ENCODE measurements at regions not wholly inside any gene's neighbourhood (a gene's known extent, or its start where the extent isn't known, plus 50 kb on each side); places are given as distances from the start of the nearest gene placed in this dataset.

DNA sequence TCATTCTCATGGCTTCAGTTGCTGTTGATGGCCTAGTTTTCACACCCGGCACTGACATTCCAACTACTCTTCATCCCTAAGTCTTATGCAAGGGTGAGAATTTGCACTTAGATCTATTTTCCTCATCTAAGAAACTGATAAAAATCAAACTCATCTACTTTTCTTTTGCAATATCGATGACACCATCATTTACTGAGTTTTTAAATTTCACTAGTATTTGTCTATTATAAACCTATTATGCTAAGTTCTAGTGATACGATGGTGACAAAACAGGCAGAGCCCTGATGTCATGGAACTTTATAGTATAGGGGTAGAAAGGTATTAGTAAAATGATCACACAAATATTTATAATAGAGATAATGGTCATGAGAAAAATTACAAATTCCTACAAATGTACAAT is 167.9 kb upstream of the CITED2 start:
- intact Hi-C loops (cut with micrococcal nuclease), result no loop called here

DNA sequence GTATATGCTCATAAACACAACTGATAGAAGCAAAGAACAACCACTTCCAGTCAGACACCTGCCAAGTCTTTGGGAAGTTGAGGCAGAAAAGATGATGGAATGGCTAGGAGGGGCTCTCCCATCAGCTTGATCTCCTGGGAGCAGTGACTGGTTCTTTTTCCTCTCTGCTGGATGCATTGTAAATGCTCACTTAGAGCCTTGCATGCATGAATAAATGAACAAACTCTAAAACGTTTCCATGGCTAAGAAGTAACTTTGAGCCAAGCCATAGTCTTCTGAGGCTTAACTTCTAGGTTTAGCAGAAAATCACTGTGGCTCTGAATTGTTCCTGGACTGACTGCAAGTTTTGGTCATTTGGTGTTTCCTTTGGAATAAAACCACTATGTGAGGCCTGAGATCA is 166.4 kb upstream of the CITED2 start:
- intact Hi-C loops (cut with micrococcal nuclease), result loop anchor here (1.0 kb wide), 1 partner anchor 166 kb away; no protein-coding TSS in a partner anchor

DNA sequence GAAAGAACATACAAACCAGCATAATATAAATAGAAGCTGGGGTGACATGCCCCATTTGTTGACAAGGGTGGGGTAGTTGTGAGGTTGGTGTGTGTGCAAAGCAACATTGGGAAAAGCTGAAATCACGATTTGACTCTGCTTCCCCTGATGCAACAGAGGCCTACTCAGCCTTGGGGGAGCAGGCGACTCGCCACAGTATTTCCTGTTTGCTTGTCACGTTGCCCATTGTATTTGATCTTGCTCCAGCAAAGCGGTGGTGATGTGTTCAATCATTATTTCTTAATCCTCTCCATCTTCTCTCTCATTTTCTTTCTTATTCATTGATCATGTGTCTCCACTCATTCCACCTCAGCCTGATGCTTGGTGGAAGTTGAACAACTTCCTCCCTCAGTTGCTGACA is 165.8 kb upstream of the CITED2 start:
- intact Hi-C loops (cut with micrococcal nuclease), result loop anchor here (1.0 kb wide), 1 partner anchor 165 kb away; no protein-coding TSS in a partner anchor

DNA sequence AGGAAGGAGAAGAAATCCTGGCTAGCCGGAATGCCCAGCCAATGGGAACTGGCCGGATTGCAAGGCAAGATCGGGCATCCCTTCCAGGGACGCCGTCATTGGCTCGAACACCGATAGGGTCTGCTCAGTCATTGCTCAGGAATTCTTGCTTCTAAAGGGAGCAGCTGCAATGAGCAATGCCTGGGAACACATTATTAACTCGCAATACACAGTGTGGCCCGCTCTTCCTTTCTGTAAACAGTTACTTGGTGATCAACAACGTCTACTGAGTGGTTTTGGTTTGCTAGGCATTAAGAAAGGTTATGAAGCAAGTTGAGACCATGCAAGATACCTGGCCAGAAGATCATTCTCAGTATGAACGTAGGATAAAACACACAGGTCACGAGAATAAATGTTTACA is 165.4 kb upstream of the CITED2 start:
- intact Hi-C loops (cut with micrococcal nuclease), result loop anchor here (1.0 to 10.0 kb wide), 2 partner anchors 95 to 165 kb away; no protein-coding TSS in a partner anchor

DNA sequence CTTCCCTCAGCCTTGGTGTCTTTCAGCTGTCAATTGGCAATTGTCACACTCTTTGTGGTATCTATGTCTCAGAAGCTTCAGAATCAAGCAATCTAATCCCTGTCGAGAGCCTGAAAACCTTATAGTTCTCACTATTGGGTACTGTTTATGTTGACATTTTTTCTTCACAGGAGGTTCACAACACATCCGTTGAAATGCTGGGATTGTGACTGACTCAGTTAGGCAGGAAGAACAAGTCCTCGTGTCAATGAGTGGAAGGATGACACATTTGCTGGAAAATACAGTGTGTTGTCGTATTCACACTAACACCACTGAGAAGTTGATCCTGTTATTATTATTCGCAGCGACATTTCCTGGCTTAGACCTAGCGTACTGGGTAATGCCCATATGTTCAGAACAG is 163.9 kb upstream of the CITED2 start:
- intact Hi-C loops (cut with micrococcal nuclease), result loop anchor here (10.0 kb wide), 1 partner anchor 94 kb away; no protein-coding TSS in a partner anchor

DNA sequence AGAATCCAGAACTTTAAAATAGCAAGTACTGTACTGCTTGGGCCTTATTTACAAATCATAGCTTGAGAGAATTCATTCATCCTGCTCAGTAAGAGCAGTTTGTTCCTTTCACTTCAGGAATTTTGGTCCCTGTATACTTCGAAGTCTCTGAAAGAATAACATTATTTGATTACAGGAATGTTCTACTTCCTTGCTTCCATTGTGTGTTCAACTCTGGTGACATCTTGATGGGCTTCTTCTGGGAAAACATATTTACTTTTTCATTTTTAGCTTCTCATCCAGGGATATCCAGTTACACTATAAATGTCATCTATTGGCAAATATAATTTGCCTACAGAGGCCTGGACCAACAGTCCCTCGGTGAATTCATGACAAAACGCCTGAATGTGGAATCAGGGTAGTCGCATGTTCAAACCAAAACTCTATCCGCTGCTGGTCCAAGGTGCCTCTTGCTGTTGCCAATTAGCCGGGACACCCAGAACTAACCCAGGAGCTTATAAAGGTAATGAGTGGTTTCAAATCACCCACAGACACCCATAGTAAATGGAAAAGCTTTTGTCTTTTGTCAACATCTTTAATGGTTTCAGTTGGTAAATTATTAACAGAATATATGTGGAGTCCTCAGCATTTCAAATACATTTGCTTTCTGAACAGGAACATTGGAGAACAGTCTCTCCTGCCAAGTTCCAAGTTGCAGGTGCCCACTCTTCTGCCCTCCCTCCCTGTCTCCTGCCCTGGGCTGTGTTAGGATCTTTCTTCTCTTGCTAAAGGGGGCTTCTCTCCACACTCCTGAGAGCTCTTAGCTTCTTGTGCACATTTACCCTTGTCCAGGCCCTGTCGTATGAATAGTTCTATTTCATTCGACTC is 162.5 kb upstream of the CITED2 start:
- intact Hi-C loops (cut with micrococcal nuclease), result loop anchor here (10.0 kb wide), 1 partner anchor 92 kb away; no protein-coding TSS in a partner anchor

DNA sequence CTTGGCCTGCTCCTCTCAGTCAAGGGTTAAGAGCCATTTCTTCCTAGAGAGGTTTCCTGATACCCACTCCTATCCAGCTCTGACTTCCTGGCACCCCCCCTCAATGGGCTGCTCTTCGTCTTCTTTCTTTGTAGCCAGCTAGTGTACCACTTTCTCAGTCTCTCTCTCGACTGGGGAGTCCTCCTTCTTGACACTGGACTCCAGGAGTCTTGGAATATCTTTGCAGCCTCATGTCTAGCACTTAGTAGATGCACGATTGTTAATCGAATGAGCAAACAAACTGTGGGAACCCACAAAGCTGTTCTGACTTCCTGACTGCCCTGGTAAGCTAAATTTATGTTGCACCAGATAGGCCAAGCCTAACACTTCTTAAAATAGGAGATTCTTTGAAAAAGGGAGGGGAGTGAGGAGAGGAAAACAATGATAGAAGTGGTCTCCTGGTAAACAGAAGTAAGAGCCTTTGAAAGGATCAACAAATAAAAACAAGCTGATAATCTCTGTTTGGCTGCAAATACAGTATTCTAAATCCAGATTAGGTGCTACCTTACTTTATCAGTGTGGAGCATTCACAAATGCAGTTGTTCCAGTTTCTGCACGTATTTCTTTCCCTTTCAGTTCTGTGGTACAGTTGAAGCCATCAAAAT is 160.1 kb upstream of the CITED2 start:
- intact Hi-C loops (cut with micrococcal nuclease), result loop anchor here (5.0 to 10.0 kb wide), 2 partner anchors 90 to 162 kb away; partner anchors contain the start of gene CITED2

DNA sequence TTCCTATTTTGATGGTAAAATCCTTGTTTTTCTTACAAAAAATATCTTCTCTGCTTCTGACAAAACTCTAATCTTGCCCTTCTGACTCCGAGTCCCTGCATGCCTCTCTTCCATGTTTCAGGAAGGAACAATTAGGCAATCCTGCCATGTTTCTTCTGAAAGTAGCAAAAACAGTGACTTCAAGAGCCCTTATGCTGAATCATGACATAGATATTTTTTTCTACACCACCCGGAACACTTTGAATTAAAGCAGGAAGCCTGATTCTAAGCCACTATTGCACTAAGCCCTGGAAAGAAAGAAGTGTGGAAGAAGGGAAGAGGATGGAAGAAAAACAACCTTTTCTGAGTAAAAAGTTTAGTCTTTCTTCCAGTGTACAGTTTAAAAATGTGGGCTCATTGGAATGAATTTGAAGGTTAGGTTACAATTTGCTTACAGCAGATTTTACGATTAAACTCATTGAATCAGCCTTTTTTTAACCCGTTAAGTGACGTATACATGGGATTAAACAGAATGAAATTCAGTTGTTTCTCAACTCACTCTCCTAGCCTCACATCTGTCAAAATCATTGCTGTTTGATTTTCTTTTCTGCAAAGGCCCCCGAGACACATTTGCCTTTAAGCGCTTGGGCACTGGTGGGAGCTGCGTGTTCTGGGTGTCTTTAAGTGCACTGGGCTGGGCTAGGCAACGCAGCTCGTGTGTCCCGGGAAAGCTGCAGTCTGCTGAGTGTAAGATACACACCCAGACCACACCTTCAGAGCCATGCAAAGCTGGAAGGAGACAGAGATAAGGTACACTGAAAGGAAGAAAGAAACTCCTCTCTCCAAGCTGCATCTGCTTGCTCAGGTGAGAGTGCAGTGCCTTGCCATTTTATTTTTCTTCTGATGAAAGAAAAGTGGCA is 159.4 kb upstream of the CITED2 start:
- intact Hi-C loops (cut with micrococcal nuclease), result loop anchor here (5.0 to 10.0 kb wide), 2 partner anchors 89 to 162 kb away; partner anchors contain the start of gene CITED2

DNA sequence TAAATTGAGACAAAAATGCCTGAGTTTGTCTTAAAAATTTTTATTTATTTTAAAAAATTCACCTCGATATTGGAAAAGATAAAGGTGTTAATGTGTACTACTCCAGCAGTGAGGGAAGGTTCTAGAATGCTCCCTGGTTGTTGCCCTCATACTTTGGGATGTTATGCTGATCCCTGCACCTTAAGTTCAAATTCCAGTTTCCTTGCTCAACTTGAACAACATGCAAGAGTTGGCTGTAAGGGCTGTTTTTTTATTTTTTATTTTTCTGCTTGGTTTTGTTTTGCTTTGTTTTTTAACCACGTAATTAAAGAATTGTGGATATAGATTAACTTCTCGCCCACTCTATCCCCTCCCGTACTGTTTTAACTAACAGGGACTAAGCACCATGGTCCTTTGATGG is 158.7 kb upstream of the CITED2 start:
- intact Hi-C loops (cut with micrococcal nuclease), result loop anchor here (5.0 to 10.0 kb wide), 2 partner anchors 88 to 161 kb away; partner anchors contain the start of gene CITED2

DNA sequence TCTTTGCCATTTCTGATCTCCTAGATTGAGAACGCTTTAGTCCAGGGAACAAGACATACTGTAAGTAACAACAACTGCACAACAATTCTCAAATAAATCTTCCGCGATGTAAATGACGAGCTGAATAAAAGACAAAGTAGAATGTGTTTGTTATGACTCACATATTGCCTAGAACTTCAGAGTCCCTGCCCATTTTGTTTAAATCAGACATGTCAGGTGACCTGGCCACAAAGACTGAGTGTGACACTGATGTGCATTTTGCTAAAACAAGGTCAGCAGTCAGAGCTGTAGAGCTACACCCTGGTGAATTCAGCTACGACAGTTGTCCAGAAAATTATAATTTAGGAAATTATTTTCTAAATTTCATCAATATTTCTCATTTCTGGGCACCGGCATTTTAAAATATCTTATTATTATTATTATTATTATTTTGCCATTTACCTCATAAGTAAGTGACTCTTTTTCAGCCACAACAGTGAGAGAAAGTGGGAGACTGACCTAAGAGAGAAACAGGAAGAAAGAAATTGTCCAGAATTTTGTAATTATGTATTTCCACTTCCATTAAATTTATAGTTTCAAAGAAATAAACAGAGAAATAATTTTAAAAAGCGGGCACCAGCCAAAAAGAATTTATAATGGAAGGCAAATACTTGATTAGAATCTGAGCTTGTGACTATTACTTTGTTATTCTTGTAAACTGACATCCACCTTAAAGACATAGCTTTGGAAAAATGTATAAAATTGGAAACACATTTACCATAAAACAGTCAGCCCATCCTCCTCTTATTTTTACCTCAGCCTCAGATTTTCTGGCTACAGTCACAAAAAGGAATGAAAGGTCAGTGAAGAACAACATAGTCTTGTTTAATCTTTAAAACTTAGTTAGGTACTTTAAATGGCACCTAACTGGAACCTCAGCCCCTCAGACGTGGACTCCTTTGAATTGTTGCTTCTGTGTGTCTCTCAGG is 157.0 kb upstream of the CITED2 start:
- intact Hi-C loops (cut with micrococcal nuclease), result loop anchor here (5.0 to 10.0 kb wide), 2 partner anchors 87 to 159 kb away; partner anchors contain the start of gene CITED2

DNA sequence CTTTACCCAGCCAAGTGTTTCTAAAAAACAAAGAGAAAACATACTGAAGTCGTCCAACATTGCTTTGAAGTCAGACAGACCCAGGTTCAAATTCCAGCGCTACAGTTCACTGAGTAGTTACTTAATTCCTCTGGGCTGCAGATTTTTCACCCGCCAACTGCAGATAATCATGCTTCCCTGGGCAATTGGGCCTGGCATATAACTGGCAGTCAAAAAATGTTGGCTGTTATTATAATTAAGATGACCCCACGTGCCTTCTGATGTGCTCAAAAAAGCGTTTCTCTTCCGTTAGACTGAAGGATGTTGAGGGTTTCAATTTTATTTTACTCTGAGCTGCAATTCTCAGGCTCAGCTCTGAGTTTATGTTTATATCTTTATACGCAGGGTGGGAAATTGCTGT is 156.1 kb upstream of the CITED2 start:
- intact Hi-C loops (cut with micrococcal nuclease), result loop anchor here (5.0 to 10.0 kb wide), 2 partner anchors 86 to 158 kb away; partner anchors contain the start of gene CITED2

DNA sequence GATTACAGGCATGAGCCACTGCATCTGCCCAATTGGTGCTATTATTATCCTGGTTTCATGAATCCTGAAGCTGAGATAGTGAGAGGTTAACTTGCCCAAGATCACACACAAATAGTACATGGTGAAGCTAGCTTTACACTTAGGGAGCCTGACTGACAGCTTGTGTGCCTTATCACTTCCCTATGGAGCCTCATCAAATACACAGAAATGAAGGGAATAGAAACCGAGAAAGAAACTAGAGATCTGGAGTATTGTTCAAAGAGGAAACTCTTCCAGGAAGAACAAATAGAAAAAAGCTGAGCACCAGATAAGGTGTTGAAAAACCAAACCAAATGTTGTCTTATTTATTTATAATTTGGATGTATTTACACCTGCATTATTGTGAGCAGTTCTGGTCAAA is 155.0 kb upstream of the CITED2 start:
- intact Hi-C loops (cut with micrococcal nuclease), result no loop called here

DNA sequence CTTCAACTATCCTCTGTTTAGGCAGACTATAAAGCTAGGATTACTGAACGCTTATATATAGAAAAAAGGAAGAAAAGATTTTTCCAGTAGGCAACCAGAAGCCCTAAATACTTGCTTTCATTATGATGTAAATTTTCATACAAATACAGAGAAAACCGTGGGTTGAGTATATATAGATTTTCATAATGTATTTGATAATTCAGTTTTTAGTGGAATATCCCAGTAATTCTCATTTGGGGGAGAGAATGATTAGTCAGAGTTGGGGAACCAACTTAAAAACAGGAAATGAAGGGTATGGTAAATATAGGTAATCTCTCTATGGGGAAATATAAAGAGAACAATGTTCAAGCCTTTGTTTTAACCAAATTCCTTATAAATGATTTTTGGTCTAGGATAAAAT is 154.0 kb upstream of the CITED2 start:
- intact Hi-C loops (cut with micrococcal nuclease), result no loop called here

DNA sequence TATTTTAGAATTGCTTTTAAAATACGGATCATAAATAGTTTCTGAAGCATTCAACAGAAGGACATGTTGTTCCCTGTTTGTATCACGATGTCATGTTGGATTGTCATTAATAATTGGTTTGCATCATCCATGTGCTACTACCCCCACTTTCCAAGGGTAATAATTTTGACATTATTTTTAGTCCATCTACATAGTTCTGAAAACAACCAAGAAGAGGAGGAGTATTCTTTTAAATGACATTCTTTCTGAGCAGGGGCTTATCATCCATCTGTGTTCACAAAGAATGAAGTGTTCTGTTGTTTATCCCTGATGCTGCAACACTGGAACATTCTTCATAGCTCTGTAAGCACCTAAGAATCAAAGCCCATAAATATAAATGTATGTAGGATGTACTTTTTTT is 151.0 kb upstream of the CITED2 start:
- intact Hi-C loops (cut with micrococcal nuclease), result no loop called here

DNA sequence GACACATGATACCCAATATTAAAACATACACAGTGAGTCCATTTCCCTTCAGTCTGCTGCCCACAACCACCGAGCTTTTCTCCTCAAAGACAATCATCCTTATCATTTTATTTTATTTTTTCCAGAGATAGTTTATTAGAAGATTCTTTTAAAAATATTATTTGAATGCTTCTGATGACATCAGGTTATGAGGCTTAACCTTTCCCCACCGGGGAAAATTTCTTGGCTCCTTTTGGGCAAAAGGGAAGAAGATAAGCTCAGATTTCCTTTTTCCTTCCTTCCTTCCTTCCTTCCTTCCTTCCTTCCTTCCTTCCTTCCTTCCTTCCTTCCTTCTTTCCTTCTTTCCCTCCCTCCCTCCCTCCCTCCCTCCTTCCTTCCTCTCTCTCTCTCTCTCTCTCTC is 149.5 kb upstream of the CITED2 start:
- intact Hi-C loops (cut with micrococcal nuclease), result no loop called here

DNA sequence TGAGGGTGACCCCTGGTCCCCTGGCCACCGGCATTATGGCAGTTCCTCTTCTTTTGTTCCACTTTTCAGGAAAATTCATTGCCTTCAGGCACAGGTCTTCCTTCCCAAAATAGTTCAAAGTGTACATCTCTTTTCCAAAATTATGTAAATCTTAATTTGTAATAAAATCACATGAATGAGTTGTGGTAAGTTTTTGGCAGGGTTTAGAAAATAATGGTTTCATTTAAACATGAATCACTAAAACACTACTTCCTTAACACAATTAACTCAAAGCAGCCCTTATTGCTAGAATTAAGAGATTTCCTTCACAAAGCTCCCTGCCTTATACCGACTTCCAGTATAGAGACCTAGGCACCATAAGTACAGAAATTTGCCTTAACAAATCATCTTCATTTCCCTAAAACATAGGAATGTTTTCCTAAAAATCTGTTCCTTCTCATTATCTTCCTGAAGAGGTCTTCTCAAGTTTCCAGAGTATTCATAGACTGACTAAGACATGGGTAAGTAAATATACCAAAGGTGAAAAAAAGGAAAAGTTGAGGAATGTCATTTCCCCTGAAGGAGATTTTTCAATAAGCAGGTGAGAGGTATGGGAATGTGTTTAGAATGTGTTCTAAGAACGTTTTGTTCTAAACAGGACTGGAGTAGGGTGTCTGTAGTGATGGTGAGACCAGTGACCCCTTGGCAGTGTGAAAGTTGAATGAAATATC is 148.2 kb upstream of the CITED2 start:
- intact Hi-C loops (cut with micrococcal nuclease), result no loop called here

DNA sequence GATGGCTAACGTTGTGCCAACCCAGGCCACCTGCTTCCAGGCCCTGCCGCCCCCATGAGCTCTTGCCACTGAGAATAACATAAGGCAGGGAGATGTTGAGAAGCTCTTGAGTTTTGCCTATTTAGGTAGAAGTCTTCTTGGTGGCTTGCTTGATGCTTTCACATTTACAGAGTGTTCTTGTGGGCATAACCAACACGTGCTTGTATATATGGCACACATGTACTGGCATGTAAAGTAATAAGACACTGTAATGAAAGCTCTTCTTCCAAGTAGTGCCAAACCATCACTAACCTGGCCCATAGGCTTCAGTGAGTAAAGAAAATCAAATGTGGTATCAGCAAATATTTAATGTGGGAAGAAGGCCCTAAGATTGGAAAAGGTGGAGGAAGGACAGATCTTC is 146.9 kb upstream of the CITED2 start:
- intact Hi-C loops (cut with micrococcal nuclease), result no loop called here

DNA sequence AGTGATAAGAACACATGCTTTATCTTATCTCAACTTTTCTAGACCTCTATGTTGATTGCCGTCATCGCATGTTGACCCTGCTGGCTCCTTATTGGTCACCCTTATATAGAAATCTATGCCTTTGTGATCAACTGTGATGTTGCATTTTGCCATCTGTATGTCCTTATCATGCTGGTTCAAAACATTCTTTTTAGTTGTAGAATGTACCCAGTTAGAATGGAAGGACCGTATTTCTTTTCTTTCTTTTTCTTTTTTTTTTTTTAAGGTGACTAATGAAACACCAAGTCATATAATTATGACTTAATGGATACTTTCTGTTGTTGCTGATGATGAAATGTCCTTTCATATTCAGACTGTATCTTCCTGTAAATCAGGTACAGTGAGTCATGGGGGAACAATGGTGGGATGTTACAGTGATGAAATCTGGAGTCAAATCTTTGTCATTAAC is 145.9 kb upstream of the CITED2 start:
- intact Hi-C loops (cut with micrococcal nuclease), result no loop called here

DNA sequence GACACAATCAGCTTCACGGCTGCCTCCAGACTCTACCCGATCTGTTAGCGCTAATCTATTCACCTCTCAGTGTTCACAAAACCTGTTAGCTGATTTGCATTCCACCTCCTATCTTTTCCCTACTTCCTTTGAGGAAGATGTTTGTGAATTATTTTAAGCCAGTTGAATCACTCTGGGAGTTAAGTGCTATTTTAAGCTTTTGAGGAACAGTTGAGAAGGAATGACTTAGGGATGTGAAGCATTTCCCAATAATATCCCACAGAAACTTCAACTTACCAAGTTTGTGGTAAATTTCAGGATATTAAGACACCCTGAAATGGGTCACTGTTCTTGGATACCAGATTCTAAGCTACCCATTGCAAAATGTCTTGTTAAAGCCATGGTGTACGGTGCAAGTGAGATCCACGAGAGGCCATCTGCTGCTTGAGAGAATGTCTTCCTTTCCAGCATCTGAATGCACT is 145.2 kb upstream of the CITED2 start:
- intact Hi-C loops (cut with micrococcal nuclease), result no loop called here

Data from T-helper 2 cell treated with Interferon-gamma antibody and Interleukin-4, amounts not matched to agents 100 ng/mL and 5 ng/mL, for 36 hours (primary cell).